Thyroid gland (tissue), 4 donors: ENCODE measurements at regions not wholly inside any gene's neighbourhood (a gene's known extent, or its start where the extent isn't known, plus 50 kb on each side); places are given as distances from the start of the nearest gene placed in this dataset.
"Not testable (repeated sequence)": the region's sequence is repeated elsewhere in the genome, so short reads cannot be mapped to it uniquely, and the experiment has no call there.

ENCODE experiments used
- DNase-seq, 2 donors: peaks; one replicate each; pipeline ENCODE4 v3.0.0-alpha.2; 2019
- H3K27ac ChIP-seq, 3 donors: fragments of 200-600 bp; sonication (generic); 1 replicate in 2 of 3; 2 replicates in 1 of 3; pipeline ENCODE4 v1.5.1; 2016 to 2019; ENCODE audit warnings: mild to moderate bottlenecking in 1 of 3, moderate library complexity in 1 of 3
- H3K27me3 ChIP-seq: fragments of 200-600 bp; sonication (generic); one replicate; pipeline ENCODE4 v1.5.1; 2019
- H3K36me3 ChIP-seq, 2 donors: fragments of 200-600 bp; sonication (generic); one replicate each; pipeline ENCODE4 v1.5.1; 2016 to 2019
- H3K4me1 ChIP-seq, 2 donors: fragments of 200-600 bp; sonication (generic); one replicate each; pipeline ENCODE4 v1.5.1; 2017 to 2019
- H3K4me3 ChIP-seq, 3 donors: fragments of 200-600 bp; sonication (generic); replicated peaks in 1 of 3; 1 replicate in 2 of 3; 2 replicates in 1 of 3; pipeline ENCODE4 v1.5.1; 2016; ENCODE audit warnings: mild to moderate bottlenecking in 1 of 3
- H3K9me3 ChIP-seq: fragments of 200-600 bp; sonication (generic); one replicate; pipeline ENCODE4 v1.5.1; 2017
- CTCF ChIP-seq, 6 experiments: fragments of 200-600 bp in 3 of 6; fragments of 450-650 bp in 3 of 6; sonication (generic) in 3 of 6; IDR thresholded peaks; one replicate each; pipeline ENCODE4 v1.5.1; 2016 to 2019; ENCODE audit warnings: antibody characterized with exemption in 6 of 6, mild to moderate bottlenecking in 2 of 6, inconsistent platforms in 1 of 6, moderate library complexity in 1 of 6
- POLR2A ChIP-seq, 2 donors: fragments of 450-650 bp; IDR thresholded peaks; one replicate each; pipeline ENCODE4 v1.6.1; 2017; ENCODE audit warnings: antibody characterized with exemption in 2 of 2, mild to moderate bottlenecking in 2 of 2, moderate library complexity in 1 of 2
- WGBS, 2 donors: methylation state at CpG; one replicate each; pipeline ENCODE4 v1.1.5; 2017; 5-methylcytosine and 5-hydroxymethylcytosine counted together
- intact Hi-C: fragments of 100-400 bp; cut with DNase I; formaldehyde crosslinking; loops from one replicate; pipeline ENCODE4 v1.15.1; 2023

DNA sequence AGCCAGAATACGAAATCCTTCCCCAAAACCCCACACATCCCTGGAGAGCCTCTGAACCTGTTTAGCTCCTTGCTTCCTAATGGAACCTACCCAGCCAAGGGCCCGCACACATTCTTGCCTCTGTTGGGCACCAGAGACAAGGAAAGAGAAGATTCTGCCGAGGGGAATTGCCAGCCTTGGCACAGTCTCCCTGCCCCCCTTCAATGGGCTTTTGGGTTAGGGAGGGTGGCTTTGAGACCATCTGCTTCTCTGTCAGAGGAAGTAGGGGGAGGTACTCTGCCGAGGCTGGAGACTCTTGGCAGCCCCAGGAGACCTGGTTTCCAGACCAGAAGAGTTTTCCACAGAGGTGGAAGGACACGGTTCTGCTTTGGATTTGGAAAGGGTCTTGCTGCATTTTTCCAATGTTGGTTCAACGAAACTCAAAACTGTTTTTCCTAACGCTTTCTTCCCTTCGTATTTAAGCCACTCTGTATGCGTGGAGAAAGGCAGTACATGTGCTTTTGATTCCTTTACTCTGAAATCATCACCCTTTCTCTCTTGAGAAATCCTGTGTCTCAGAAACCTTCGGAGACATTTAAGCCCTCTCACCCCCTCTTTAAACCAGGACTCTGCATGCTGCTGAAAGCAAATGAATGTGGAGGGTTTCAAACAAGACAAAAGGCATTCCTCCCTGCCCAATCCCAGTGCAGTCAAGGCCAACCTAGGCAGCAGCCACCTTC lies 78.8 kb upstream of the PRR23C start:
- no peak for DNase-seq
- no peak for TF ChIP-seq POLR2A (IDR thresholded peaks at IDR 0.05)
- Histone ChIP-seq H3K4me1 (no peaks in the 10 kb centered on the region), H3K27me3 (no peaks in the 10 kb centered on the region), H3K4me3 (no peak overlapping the region), H3K9me3 (no peaks in the 10 kb centered on the region), H3K27ac (no peak overlapping the region), H3K36me3 (no peaks in the 10 kb centered on the region)
- intact Hi-C loops, result no loop called here
- WGBS, 2 donors, result 65 to 72% methylated on average over 10 of the region's 10 CpGs

DNA sequence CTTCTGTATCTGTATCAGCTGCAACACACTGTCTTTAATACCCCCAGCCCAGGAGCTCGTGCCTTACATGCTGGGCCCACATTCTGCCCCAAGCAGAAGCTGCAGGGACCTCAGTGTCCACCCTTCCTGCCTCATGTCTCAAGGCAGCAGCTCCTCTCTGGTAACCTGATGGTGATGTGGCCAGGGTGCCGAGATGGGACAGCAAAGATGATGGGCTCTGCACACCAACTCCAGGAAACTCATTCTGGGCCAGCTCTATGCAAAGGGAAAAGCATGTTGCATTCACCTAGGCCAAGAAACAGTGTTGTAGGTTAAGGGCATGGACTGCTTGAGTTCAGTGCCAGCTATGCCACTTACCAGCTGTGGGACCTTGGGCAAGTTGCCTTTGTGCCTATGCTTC lies 79.5 kb upstream of the PRR23C start:
- Histone ChIP-seq H3K36me3 (no peaks in the 10 kb centered on the region), H3K27me3 (no peaks in the 10 kb centered on the region), H3K27ac (no peak overlapping the region), H3K4me3 (no peak overlapping the region), H3K4me1 (no peaks in the 10 kb centered on the region), H3K9me3 (no peaks in the 10 kb centered on the region)
- WGBS, 2 donors, result 87 to 93% methylated on average over 2 of the region's 2 CpGs
- DNase-seq, result no peak
- intact Hi-C loops, result no loop called here
- TF ChIP-seq POLR2A (IDR thresholded peaks at IDR 0.05), result no peak

DNA sequence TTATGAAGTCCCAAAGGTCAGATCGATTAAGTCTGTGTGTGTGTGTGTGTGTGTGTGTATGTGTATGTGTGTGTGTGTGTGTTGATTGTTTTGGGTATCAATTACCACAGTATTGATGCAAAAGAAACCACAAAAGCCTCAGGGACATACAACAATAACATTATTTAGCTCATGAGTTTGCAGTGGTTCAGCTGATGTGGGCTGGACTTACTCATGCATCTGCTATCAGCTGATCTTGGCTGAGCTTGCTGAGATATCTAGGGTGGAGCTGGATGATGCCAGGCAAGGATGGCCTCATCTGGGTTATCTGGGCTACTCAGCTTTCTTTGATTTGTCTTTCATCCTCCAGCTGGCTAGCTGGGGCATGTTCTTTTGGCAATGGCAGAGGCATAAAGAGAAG lies 82.4 kb upstream of the PRR23C start:
- Histone ChIP-seq H3K9me3 (no peaks in the 10 kb centered on the region), H3K27me3 (no peaks in the 10 kb centered on the region), H3K36me3 (no peaks in the 10 kb centered on the region), H3K27ac (no peak overlapping the region), H3K4me1 (no peaks in the 10 kb centered on the region), H3K4me3 (no peak overlapping the region)
- DNase-seq, result no peak
- 96 to 100% methylated on average over 1 of the region's 1 CpG for WGBS, 2 donors
- intact Hi-C loops, result no loop called here
- TF ChIP-seq POLR2A (IDR thresholded peaks at IDR 0.05) (no peak), CTCF (IDR thresholded peaks at IDR 0.05) (no peak)

GRCh38 chr3:139127629-139128028 lies 82.9 kb upstream of the PRR23C start:
- H3K27me3 ChIP-seq, H3K4me1 ChIP-seq, H3K9me3 ChIP-seq, intact Hi-C loops, H3K4me3 ChIP-seq, H3K27ac ChIP-seq, DNase-seq, H3K36me3 ChIP-seq: not testable (repeated sequence)
- 93 to 96% methylated on average over 12 of the region's 12 CpGs for WGBS, 2 donors

- Histone ChIP-seq H3K4me1 (no peaks in the 10 kb centered on the region), H3K4me3 (no peak overlapping the region), H3K9me3 (no peaks in the 10 kb centered on the region), H3K27ac (no peak overlapping the region), H3K27me3 (no peaks in the 10 kb centered on the region), H3K36me3 (no peaks in the 10 kb centered on the region)
- intact Hi-C loops, result no loop called here
- no peak for TF ChIP-seq POLR2A (IDR thresholded peaks at IDR 0.05)
- TF ChIP-seq CTCF (IDR thresholded peaks at IDR 0.05), result no peak
- DNase-seq, result no peak
- WGBS, 2 donors, result 95 to 96% methylated on average over 2 of the region's 2 CpGs
Measured at GRCh38 chr3:139128803-139129202, 84.1 kb upstream of the PRR23C start.

GRCh38 chr3:139129892-139130291 lies 85.2 kb upstream of the PRR23C start:
- H3K9me3 ChIP-seq, result no peaks in the 10 kb centered on the region
- no peaks in the 10 kb centered on the region for H3K27me3 ChIP-seq
- no peak for DNase-seq
- no peak overlapping the region for H3K4me3 ChIP-seq
- TF ChIP-seq POLR2A (IDR thresholded peaks at IDR 0.05), result no peak
- no peak for TF ChIP-seq CTCF (IDR thresholded peaks at IDR 0.05)
- 68 to 77% methylated on average over 2 of the region's 2 CpGs for WGBS, 2 donors
- H3K4me1 ChIP-seq, result no peaks in the 10 kb centered on the region
- H3K36me3 ChIP-seq, result no peaks in the 10 kb centered on the region
- intact Hi-C loops, result no loop called here
- no peak overlapping the region for H3K27ac ChIP-seq
